ENCODE measurements at regions not wholly inside any gene's neighbourhood (a gene's known extent, or its start where the extent isn't known, plus 50 kb on each side); places are given as distances from the start of the nearest gene placed in this dataset.

DNA sequence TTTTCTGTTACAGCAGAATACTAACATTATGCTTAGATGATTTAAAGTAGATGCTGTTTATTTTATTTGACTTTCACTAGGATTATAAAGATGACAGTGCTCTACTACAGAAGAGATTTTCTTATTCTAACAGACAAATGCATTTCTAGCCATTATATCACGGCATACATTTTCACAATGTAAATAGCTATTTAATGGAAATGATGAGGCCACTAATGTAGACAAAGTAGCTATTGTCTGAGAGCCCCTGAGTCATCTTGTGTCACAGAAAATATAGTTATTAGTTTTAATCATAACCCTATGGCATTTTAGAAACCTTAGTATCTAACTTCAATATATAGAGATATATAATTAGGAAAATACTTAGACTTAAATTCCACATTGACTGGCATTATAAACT is 158.0 kb upstream of the AHR start:
- TF ChIP-seq EZH2phosphoT487 (IDR thresholded peaks at IDR 0.05; ENCODE audit: insufficient read depth, low read depth) (no peak), EZH2 (IDR thresholded peaks at IDR 0.05; ENCODE audit: insufficient read depth, poor library complexity, severe bottlenecking) (no peak)
